ENCODE measurements at regions not wholly inside any gene's neighbourhood (a gene's known extent, or its start where the extent isn't known, plus 50 kb on each side); places are given as distances from the start of the nearest gene placed in this dataset.

GRCh38 chr1:214974002-214974401 is 108.5 kb upstream of the KCNK2 start:
- no peak for TF ChIP-seq CTCF (IDR thresholded peaks at IDR 0.05; ENCODE audit: control extremely low read depth in 1 of 3, insufficient read depth in 1 of 3, low read depth in 1 of 3, low read length in 3 of 3)
- TF ChIP-seq ATF3 (IDR thresholded peaks at IDR 0.05; ENCODE audit: insufficient read depth, low read depth, low read length), result no peak
- no peak for TF ChIP-seq CHD2 (IDR thresholded peaks at IDR 0.05; ENCODE audit: low read length)
- TF ChIP-seq ASH2L (IDR thresholded peaks at IDR 0.05; ENCODE audit: low read length), result no peak
- no peak for TF ChIP-seq USF2 (IDR thresholded peaks at IDR 0.05; ENCODE audit: low read length)
- no peak for TF ChIP-seq ATF2 (IDR thresholded peaks at IDR 0.05; ENCODE audit: low read length)
- no peak for TF ChIP-seq EGR1 (IDR thresholded peaks at IDR 0.05; ENCODE audit: borderline replicate concordance, low read depth, low read length)
- no peak for TF ChIP-seq MAX (IDR thresholded peaks at IDR 0.05)
- TF ChIP-seq BRCA1 (IDR thresholded peaks at IDR 0.05; ENCODE audit: low read depth, low read length), result no peak
- no peak for TF ChIP-seq FOSL1 (IDR thresholded peaks at IDR 0.05; ENCODE audit: insufficient read depth, low read depth, low read length)
- TF ChIP-seq SP2 (IDR thresholded peaks at IDR 0.05; ENCODE audit: low read length), result no peak
